Activated naive CD4-positive, alpha-beta T cell (primary cell): ENCODE measurements at regions not wholly inside any gene's neighbourhood (a gene's known extent, or its start where the extent isn't known, plus 50 kb on each side); places are given as distances from the start of the nearest gene placed in this dataset.

Experiments used
- DNase-seq, 4 experiments: peaks; one replicate each; lab custom pipeline; 2025; lab: John Stamatoyannopoulos, UW

DNA sequence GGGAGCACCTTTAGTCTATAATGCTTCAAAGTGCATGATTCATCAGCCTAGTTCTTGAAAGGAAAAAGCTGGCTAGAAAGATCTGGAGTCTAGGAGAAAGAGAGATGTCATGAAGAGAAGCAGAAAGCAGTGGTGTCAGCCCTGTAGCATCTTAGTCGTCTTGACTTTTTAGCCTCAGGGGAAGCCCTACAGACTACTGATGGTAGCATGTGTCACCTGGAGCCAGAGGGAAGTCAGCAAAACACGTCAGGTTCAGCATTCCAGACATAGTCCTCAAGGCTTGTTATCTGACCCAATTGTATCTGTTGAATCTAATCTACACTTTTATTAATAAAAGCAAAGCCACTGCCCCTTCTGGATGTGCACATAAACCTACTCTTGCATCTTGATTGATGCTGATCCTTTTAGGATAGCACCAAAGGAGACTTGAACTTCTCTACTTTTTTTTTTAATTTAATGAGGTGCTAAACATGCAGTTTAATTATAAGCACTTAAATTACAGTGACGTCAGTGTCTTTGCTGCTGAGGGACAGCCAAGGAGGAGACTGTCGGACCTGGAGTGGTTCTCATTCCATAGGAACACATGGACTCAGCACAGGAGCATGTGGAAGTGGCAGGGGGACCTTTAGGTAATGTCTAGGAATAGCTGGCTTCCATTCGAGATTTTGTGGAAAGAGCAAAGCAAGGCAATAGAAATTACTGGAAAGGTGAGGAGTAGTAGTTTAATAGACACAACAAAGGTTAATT, 525.5 kb upstream of the SGCG start:
- DNase-seq: no peak

DNA sequence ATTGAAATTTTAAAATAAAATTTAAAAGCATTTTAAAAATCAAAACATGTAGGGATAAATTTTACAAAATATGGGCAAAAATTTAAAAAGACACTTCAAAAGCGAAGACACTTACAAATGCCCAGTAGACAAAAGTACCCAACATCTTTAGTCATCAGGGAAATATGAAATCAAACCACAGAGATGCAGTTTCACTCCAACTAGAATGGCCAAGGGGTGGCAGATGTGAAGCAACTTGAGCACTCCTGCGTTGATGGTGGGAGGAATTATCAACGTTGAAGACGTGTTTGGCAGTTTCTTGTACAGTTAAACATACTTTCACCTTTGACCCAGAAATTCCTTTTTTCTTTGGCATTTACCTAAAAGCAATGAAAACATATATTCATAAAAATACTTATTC, 518.0 kb upstream of the SGCG start:
- no peak for DNase-seq

DNA sequence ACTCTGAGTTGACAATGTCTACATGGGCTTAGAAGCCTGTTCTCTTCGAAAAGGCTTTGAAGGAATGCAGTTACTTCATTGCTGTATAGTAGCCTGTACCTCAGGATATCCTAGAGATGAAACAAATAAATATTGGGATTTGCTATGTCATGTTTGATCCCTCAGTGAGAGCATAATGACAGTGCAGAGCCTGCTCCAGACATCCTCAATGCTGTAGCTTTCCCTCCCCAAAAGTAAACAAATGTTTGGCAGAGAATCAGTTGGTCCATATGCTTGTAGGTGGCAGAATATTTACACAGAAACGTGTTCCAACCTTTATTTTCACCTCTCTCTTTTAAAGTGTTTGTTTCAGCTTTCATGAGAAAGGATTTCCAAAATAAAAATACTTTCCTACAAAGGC, 515.3 kb upstream of the SGCG start:
- no peak for DNase-seq

DNA sequence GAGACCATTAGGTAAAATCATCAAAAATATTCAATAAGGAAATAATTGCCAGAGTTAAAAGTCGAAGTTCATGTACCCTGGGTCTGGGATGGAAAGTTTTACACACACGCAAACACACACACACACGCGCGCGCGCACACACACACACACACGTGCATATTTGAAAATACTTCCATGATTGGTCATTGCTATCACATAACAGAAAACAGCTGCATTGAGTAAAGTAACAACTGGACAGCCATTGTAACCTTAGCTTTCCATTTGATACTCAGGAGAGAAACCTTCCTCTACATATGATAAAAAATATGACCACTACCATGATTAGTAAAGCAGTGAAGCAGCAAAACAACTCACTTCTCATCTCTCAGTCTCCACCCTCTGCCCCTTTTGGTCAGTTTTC, 490.0 kb upstream of the SGCG start:
- no peak for DNase-seq

DNA sequence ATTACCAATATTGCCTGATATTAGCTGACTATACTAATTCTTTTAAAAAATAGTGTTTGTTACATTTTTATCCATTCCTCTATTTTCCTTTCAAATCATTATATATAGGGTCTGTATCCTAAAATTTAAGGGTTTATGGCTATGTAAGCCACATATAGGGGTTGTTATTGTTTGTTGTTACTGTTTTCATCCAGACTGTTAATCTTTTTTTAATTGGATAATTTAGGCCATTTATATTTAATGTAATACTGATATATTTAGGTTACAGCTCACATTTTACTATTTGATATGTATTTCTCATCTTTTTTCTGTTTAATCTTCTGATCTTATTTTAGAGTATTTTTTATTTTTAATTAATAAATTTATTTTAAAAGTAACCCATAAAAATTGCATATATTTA, 487.1 kb upstream of the SGCG start:
- no peak for DNase-seq

DNA sequence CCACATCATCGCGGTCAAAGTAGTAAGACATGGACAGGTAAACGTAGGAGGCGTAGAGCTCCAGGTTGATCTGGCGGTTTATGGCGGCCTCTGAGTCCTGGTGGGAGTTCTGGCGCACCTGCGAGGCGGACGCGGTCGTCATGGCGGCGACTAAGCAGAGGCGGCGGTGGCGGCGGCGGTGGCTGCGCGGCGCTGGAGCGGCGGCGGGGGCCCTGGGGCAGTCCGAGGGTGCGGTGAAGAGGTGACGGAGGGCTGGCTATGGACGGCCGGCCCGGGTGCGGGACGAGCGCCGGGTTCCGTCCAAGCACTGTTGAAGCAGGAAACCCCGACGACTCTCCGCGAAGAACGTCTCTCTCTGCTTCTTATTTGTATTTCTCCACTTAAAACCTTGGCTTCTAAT, 484.3 kb upstream of the SGCG start:
- no peak for DNase-seq

DNA sequence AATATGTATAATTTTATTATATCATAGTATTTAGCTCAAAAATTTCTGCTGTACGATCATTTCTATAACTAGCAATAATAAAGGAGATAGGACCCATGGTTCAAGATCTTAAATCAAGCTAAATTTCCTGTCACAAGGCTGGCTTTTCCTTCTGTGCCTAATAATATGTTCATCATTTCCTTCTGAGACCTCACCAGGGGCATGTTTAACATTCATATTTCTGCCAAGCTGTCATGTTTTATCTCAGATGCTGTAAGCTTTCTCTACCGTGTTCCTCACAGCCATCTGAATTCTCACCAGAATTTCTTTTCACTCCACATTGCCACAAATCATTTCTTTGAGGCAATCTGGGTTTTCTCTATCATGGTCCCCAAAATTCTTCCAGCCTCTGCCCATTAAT, 482.3 kb upstream of the SGCG start:
- no peak for DNase-seq

DNA sequence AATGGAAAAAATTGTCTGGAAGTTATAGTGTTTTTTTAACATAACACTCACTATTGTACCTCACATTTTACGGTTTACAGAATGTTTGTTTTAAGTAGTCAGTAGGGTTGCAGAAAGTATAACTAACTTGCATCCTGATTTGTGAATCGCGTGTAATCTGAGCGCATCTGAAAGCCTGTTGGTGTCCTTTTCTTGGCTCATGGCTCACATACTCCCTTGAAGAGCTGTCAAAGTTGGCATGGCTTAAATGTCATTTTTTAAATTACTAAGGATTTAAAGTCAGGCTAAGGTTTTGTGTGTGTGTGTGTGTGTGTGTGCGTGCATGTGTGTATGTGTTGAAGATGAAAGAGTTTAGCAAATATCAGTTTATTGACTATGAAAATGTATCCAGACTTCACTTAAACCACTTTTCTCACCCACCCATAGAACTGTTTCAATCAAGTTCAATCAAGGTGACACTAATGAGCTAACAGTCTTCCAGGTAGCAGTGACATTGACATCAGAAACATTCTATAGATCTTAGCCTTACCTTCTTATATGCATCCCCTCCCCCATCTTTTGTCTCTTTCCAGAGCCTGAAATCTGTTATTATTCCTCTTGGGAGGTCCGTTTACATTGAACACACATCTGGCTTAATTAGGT, 480.4 kb upstream of the SGCG start:
- DNase-seq: no peak

DNA sequence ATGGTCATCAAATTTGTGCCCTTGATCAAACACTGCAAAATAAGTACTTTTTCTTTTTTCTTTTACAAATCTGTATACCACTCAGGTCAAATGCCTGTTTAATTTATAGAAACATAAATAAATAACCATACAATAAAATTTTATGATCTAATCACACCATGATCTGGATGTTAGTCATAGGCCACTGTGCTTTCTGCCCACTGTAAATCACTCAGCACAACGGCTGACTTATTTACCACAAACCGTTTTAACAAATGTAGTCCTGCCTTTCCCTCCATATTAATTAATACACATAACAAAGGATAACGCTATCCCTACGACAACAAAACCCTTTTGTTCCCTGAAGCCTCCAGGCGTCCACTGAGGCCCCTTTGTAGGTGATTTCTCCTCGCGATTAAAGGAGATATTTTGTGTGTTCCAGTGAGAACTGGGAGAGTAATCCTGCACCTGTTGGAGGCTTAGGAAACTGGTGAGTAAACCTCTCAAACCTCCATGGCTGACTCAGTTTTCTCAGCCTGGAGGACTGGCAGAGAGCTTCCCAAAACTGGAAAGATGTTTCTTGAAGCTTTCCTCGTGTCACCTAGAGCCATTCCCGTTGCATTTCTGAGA, 477.1 kb upstream of the SGCG start:
- no peak for DNase-seq

DNA sequence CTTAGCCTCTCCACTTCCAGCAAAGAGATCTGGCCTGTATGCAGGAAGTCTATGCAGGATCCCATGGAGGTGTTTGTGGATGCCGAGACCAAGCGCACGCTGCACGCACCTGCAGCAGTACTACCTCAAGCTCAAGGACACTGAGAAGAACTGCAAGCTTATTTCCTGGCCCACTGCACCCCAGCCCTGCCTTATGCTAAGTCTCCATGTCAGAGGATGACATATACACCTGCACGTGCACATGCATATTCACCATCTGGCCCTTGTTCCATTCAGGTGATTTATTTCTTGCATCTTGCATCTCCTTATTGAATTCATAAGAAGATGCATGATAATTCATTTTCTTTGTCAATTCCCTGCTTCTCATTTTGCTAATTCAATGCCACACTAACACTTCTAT, 472.8 kb upstream of the SGCG start:
- no peak for DNase-seq

DNA sequence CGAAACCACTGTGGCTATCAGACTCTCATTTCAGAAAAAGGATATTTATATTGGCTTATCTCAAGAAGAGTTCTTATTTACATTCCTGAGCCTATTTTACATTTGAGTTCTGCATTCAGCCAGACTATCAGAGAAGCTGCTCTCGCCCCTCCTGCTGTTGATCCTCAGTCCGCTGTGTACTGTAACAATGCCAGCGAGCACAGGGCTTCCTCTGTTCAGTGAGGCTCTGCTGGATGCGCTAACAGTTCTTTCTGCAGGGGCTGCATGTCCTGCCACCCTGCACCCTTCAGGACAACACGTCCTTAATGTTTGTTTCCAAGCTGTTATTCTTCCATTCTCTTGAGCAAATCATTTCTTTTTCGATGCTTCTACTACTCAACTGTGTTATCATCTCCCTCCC, 463.7 kb upstream of the SGCG start:
- DNase-seq: no peak

DNA sequence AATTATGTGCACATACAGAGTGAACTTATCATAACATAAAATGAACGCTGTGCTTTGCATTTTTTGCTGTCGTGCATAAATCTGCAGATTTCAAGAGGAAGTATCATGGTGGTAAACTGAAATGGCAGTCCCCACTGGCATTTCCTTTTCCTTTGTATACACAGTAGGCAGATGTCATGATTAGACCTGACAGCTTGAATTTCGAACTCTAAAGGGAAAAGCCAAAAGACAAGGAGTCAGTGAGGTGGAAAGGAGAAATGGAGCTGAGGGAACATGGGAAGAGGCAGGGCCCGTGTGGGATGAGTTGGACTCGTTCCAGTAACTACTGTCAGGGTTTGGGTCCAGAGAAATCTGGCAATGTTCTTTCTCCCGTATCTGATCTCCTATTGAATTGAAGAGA, 454.1 kb upstream of the SGCG start:
- DNase-seq: no peak

DNA sequence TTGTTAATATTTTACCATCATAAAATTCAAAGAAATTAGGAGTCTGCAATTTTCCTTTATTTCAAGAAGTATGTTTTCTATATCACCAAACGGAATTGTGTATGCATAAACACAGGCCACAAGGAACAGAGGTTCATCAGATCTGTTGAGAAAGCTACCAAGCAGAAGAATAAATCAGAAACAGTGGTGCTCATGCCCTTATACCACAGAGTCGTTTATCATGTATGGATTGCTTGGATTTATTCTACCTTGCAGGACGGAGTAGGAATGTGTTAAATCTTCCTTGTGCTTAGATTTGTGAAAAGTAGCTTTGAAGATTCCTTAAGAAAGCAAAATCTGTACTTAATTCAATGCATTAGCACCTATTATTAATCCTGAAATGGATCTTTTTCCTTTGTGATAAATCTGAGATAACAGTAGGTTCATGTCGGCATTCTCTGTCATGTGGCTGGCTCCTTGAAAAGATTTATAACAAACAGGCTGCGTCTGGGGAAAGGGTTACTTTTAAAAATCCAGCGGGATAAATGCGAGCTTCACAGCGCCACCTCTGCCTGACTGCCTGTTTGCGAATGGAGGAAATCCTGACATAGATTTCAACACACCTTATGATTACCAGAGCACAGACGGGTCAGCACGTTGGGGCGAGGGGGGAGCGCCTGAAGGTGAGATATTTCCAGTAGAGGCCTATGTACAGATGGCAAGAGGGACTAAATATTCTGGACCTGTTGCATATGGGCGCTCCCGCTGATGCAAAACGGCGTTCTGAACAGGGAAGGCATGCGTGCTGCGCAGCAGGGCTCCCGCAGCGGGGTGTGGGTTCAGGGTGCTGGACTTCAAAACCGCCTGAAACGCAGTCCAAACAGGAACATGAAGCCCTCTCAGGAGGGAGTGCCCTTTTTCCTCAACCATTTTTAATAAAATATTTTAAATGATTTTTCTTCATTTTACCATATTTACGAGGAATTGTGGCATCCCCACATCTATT, 445.5 kb upstream of the SGCG start:
- DNase-seq: no peak

DNA sequence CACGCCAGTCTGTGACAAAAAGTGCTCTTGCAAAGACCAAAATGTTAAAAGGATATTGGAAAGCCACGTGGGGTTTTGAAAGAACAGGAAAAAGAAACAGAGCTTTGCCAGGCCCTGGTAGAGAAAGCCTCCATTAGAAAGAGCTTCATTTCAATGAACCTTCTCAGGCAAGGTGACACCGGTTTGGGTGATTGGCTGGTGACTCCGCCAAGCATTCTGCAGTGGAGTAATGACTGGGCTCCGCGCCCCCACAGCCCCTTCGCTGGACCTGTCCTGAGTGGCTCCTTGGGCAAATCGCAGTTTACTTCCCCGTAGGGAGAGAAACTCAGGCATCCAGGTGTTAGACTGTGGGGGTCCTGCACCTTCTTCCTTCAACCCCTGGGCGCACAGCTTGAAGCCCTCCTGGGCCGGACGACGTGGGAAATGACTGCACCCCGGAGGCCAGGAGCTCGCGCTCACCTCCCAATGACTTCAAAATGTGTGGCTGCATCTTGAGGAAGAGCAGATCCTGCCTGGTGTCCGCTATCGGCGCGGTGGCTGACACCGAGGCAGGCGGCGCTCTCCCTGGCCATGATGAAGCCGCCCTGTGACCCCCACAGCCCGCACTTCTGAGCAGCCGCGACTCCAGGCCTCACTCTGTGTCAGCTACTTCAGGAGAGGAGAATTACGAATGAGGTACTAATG, 444.6 kb upstream of the SGCG start:
- no peak for DNase-seq

DNA sequence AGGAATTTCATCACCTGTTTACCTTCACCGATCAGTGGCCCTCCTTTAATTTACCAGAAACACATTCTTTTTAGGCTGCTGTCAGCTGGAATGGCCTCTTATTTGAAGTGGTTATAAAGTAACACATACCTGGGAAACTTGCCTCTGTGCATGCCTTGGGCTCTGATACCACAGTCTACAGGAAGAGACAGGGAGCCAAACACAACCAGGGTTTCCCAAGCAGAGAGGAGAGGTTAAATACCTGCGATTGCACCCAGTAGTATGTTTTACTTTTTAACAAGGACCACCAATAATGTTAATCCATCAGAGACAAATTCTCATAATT, 444.0 kb upstream of the SGCG start:
- no peak for DNase-seq

DNA sequence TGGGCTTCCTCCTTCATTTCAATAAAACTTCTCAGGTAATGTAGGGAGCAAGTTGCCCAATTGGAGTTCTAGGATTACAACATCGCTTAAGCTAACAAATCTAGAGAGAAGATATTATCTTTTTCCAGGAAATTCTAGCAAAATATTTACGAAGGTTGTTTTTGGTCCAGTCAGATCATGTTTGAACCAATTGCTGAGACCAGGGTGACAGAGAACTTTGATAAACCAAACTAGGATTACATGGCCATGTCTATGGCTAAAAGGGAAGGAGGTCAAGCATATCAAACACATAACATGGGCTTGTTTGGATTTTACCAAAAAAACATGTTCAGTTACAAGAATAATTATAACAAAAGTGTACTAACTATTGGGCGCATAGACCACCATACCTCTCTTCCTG, 442.4 kb upstream of the SGCG start:
- DNase-seq: no peak

DNA sequence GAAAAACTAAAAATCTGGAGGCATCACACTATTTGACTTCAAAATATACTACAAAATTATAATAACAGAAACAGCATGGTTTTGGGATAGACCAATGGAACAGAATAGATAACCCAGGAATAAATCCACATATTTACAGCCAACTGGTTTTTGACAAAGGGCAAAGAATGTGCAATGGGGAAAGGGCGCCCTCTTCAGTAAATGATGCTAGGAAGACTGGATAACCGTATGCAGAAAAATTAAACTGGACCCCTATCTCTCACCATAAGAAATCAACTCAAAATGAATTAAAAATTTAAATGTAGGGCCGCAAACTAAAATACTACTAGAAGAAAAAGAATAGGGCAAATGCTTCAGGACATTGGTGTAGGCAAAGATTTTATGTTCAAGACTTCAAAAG, 440.5 kb upstream of the SGCG start:
- DNase-seq: no peak

DNA sequence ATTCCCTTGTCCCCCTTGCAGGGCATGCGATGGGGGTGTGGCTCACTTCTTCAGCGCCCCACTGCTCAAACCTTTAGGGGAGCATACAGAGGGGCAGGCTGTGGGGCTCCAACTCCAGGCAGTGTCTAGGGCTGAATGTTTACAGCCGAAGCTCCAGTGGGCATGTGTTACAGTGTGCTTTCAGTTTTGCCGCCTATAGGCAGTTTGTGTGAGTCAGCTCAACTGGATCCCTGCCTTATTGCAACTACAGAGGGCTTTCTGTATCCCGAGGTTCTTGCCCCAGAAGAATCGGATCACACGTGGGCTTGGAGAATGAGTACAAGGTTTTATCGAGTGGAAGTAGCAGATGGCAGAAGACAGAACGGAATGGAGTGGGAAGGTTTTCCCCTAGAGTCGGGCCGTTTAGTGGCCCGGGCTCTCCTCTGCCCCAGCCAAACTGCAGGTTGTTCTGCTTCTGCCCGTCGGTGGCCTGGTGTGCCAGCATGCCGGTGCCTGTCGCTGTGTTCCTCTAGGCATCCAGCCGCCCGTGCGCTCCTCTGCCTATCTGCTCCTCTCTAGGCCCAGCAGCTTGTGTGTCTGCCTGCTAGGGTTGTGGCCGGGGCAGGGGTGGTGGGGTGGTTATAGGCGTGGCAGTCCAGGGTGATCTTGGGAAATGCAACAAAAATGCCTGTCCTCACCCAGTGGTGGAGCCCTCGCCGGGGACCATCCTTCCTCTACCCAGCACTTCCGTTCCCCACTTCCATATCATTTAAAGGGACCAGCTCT, 435.9 kb upstream of the SGCG start:
- no peak for DNase-seq

DNA sequence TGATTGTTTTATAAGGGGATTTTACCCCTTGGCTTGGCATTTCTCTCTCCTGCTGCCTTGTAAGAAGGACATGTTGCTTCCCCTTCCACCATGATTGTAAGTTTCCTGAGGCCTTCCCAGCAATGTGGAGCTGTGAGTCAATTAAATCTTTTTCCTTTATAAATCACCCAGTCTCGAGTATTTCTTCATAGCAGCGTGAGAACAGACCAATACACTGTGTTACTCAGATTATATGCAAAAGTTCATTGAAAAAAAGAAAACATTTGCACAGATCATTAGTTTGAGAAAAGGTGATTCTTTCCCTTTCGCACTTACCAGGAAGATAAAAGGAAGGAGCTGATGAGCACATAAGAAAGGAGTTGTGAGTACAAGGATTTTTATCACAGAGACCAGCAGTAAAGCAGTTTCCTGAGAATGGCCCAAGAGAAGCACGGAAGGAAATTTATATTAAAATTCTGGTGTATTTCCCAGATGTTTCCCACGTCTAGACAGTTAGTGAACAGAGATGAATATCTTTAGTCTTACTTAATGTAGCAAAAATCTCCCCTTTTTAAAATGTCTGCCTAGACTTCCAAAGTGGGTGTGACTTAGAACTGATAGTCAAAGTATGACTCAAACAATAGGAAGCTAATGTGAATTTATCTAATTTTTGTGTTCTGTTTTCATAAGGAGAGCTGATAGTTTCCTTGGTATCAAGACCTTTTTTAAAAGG, 431.8 kb upstream of the SGCG start:
- DNase-seq: no peak

DNA sequence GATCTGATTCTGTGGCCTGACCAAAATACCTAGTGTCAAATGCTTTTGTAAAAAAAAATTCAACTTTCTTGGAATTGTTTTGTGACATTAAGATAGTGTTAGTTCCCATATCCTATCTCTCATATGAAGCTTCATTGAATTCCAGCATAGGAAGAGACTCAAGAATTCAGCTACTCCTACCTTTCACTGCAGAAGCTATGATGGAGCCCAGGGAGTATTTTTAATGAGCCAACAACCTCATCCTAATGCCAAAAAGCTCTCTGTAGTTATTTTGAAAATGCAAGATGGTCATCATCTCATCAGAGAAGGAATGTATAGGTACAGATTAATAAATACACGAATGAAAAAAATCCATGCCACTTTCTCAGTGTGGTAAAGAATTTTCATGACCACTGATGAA, 431.2 kb upstream of the SGCG start:
- DNase-seq: no peak
